OCI-LY3 (cell line): ENCODE measurements at regions not wholly inside any gene's neighbourhood (a gene's known extent, or its start where the extent isn't known, plus 50 kb on each side); places are given as distances from the start of the nearest gene placed in this dataset.

ENCODE experiments used
- H2AFZ ChIP-seq: fragments of 200-600, 300-600 bp; shearing (Covaris generic); 2 replicates; pipeline ENCODE4 v1.6.0; 2014; ENCODE audit warnings: antibody characterized with exemption, low read depth, low read length
- H3K27ac ChIP-seq: fragments of 200-600, 300-600 bp; sonication (generic); 2 replicates; pipeline ENCODE4 v1.5.1; 2014; ENCODE audit warnings: mild to moderate bottlenecking, low read length, moderate library complexity, mixed read lengths
- H3K27me3 ChIP-seq: fragments of 200-600, 300-600 bp; sonication (generic); 2 replicates; pipeline ENCODE4 v1.6.1; 2014; ENCODE audit warnings: low read depth, low read length, mixed read lengths
- H3K36me3 ChIP-seq: fragments of 200-600, 300-600 bp; sonication (generic); replicated peaks from 2 replicates; pipeline ENCODE3; 2014; ENCODE audit warnings: low read depth, low read length, mixed read lengths
- H3K4me1 ChIP-seq: fragments of 300-600, 200-600 bp; sonication (generic); 2 replicates; pipeline ENCODE4 v1.6.1; 2014; ENCODE audit warnings: low read length, mixed read lengths
- H3K4me2 ChIP-seq: fragments of 200-600, 300-600 bp; sonication (generic); 2 replicates; pipeline ENCODE4 v1.6.1; 2014; ENCODE audit warnings: low read length, mixed read lengths
- H3K4me3 ChIP-seq: fragments of 300-600, 200-600 bp; sonication (generic); 2 replicates; pipeline ENCODE4 v1.5.1; 2014; ENCODE audit warnings: antibody characterized with exemption, mild to moderate bottlenecking, low read length, moderate library complexity
- H3K79me2 ChIP-seq: fragments of 300-600, 200-600 bp; shearing (Covaris generic); 2 replicates; pipeline ENCODE4 v1.6.1; 2014; ENCODE audit warnings: mild to moderate bottlenecking, low read length, mixed read lengths
- H3K9ac ChIP-seq: fragments of 300-600, 200-600 bp; shearing (Covaris generic); 2 replicates; pipeline ENCODE4 v1.6.0; 2014; ENCODE audit warnings: mild to moderate bottlenecking, low read length, moderate library complexity
- H3K9me3 ChIP-seq: fragments of 200-600, 300-600 bp; shearing (Covaris generic); 2 replicates; pipeline ENCODE4 v1.6.1; 2014; ENCODE audit warnings: low read length, mixed read lengths; ENCODE audit not compliant: insufficient read depth
- H4K20me1 ChIP-seq: fragments of 200-600, 300-600 bp; sonication (generic); 2 replicates; pipeline ENCODE4 v1.6.1; 2016; ENCODE audit warnings: low read length, mixed read lengths; ENCODE audit not compliant: insufficient read depth
- EZH2phosphoT487 ChIP-seq: fragments of 200-600 bp; shearing (Covaris generic); IDR thresholded peaks from 2 replicates; pipeline ENCODE4 v1.6.1; 2018; ENCODE audit warnings: antibody characterized with exemption, mixed run types, low read depth
- TF ChIP-seq, protein P1 (sequence below): fragments of 200-600, 300-600 bp; sonication (generic); IDR thresholded peaks from 2 replicates; pipeline ENCODE4 v1.5.1; 2014; ENCODE audit warnings: antibody characterized with exemption, low read length, low read depth

DNA sequence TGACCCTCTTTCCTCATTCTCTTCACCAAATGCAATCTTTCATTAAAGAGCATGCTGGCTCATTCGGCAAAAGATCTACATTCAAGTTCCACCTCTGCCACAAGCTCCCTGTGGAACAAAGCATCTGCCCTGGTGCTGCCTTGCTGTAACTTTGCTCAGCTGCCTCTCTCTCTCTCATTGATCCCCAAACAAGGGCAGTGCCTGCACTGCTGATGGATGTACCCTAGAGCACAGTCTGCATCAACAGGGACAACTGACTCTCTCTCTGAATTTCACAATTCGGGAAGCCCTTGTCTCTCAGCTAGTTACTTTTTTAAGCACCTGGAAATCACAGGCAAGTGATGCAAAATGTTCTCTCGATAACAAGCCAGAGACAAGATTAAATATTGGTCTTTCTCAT lies 174.0 kb upstream of the DIO2 start:
- no peaks in the 10 kb centered on the region for H3K4me1 ChIP-seq
- no peak overlapping the region for H3K27ac ChIP-seq
- TF ChIP-seq, protein P1, sequence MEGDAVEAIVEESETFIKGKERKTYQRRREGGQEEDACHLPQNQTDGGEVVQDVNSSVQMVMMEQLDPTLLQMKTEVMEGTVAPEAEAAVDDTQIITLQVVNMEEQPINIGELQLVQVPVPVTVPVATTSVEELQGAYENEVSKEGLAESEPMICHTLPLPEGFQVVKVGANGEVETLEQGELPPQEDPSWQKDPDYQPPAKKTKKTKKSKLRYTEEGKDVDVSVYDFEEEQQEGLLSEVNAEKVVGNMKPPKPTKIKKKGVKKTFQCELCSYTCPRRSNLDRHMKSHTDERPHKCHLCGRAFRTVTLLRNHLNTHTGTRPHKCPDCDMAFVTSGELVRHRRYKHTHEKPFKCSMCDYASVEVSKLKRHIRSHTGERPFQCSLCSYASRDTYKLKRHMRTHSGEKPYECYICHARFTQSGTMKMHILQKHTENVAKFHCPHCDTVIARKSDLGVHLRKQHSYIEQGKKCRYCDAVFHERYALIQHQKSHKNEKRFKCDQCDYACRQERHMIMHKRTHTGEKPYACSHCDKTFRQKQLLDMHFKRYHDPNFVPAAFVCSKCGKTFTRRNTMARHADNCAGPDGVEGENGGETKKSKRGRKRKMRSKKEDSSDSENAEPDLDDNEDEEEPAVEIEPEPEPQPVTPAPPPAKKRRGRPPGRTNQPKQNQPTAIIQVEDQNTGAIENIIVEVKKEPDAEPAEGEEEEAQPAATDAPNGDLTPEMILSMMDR: no peak
- no peak for TF ChIP-seq EZH2phosphoT487
- no peaks in the 10 kb centered on the region for H3K27me3 ChIP-seq
- H4K20me1 ChIP-seq: no peaks in the 10 kb centered on the region
- no peak overlapping the region for H3K4me3 ChIP-seq
- H3K36me3 ChIP-seq: no peaks in the 10 kb centered on the region
- no peaks in the 10 kb centered on the region for H3K9me3 ChIP-seq
- no peaks in the 10 kb centered on the region for H3K79me2 ChIP-seq
- no peak overlapping the region for H2AFZ ChIP-seq
- no peak overlapping the region for H3K4me2 ChIP-seq
- H3K9ac ChIP-seq: no peak overlapping the region

GRCh38 chr14:80383223-80383622 lies 171.9 kb upstream of the DIO2 start:
- H2AFZ ChIP-seq: no peak overlapping the region
- H3K4me3 ChIP-seq: no peak overlapping the region
- H3K9me3 ChIP-seq: no peaks in the 10 kb centered on the region
- no peak overlapping the region for H3K4me2 ChIP-seq
- H3K36me3 ChIP-seq: no peaks in the 10 kb centered on the region
- H3K27ac ChIP-seq: no peak overlapping the region
- no peak overlapping the region for H3K9ac ChIP-seq
- no peak for TF ChIP-seq EZH2phosphoT487
- TF ChIP-seq, protein P1: no peak
- H4K20me1 ChIP-seq: no peaks in the 10 kb centered on the region
- H3K27me3 ChIP-seq: no peaks in the 10 kb centered on the region
- H3K4me1 ChIP-seq: no peaks in the 10 kb centered on the region
- no peaks in the 10 kb centered on the region for H3K79me2 ChIP-seq

- H2AFZ ChIP-seq: no peak overlapping the region
- no peaks in the 10 kb centered on the region for H3K27me3 ChIP-seq
- no peaks in the 10 kb centered on the region for H3K79me2 ChIP-seq
- no peak overlapping the region for H3K4me3 ChIP-seq
- no peaks in the 10 kb centered on the region for H3K9me3 ChIP-seq
- H3K4me1 ChIP-seq: no peaks in the 10 kb centered on the region
- no peaks in the 10 kb centered on the region for H4K20me1 ChIP-seq
- no peak overlapping the region for H3K4me2 ChIP-seq
- H3K36me3 ChIP-seq: no peaks in the 10 kb centered on the region
- H3K9ac ChIP-seq: no peak overlapping the region
- TF ChIP-seq, protein P1: no peak
- TF ChIP-seq EZH2phosphoT487: no peak
- no peak overlapping the region for H3K27ac ChIP-seq
These were observed 170.6 kb upstream of the DIO2 start for GRCh38 chr14:80381807-80382363.

DNA sequence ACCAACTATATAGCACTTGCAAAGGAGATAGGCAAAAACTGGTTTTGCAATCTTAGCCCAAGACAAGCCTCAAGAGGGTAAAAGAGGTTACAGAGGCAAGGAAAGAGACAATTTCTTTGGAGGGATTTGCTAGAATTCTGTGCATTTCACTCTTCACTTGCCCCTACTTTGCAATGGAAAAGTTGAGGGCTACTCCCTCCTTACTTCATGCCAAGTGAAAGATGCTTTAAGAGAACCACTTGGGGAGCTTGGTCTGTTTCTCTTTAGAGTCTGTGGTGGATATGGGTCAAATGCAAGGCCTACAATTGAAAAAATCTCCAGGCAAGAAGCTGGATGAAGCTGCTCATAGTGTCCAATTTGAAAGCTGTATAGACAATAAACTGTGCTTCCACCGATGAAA lies 167.7 kb upstream of the DIO2 start:
- no peaks in the 10 kb centered on the region for H3K4me1 ChIP-seq
- no peak overlapping the region for H3K4me3 ChIP-seq
- no peaks in the 10 kb centered on the region for H3K36me3 ChIP-seq
- no peak overlapping the region for H3K9ac ChIP-seq
- no peak overlapping the region for H3K4me2 ChIP-seq
- H3K79me2 ChIP-seq: no peaks in the 10 kb centered on the region
- no peaks in the 10 kb centered on the region for H3K27me3 ChIP-seq
- H2AFZ ChIP-seq: no peak overlapping the region
- no peak overlapping the region for H3K27ac ChIP-seq
- no peaks in the 10 kb centered on the region for H4K20me1 ChIP-seq
- no peak for TF ChIP-seq EZH2phosphoT487
- TF ChIP-seq, protein P1: no peak
- no peaks in the 10 kb centered on the region for H3K9me3 ChIP-seq
